Lower leg skin (tissue), 3 donors: ENCODE measurements at regions not wholly inside any gene's neighbourhood (a gene's known extent, or its start where the extent isn't known, plus 50 kb on each side); places are given as distances from the start of the nearest gene placed in this dataset.

Experiments
- CTCF ChIP-seq, 3 donors: fragments of 450-650 bp; IDR thresholded peaks; one replicate each; pipeline ENCODE4 v1.5.1; 2016; ENCODE audit warnings: antibody characterized with exemption in 3 of 3, mild to moderate bottlenecking in 3 of 3, moderate library complexity in 2 of 3
- POLR2A ChIP-seq, 2 donors: fragments of 450-650 bp; IDR thresholded peaks; one replicate each; pipeline ENCODE4 v1.6.1; 2016 to 2017; ENCODE audit warnings: antibody characterized with exemption in 2 of 2, mild to moderate bottlenecking in 1 of 2, moderate library complexity in 1 of 2

DNA sequence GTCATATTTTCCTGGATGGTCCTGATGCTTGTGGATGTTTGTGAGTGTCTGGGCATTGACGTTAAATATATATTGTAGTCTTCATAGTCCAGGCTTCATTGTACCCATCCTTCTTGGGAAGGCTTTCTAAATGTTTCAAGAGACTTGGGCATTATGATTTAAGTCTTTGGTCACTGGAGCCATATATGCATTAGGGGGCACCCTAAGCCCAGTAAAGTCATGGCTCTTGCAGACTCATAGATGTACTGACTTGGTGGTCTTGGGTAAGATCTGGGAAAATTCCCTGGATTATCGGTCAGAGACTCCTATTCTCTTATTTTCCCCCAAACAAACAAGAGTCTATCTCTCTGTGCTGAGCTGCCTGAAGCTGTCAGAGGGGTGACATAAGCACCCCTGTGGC, 271.1 kb downstream of the TRIM36 start:
- TF ChIP-seq CTCF (IDR thresholded peaks at IDR 0.05) (no peak), POLR2A (IDR thresholded peaks at IDR 0.05) (no peak)
